Kidney (tissue), 13 donors: ENCODE measurements at regions not wholly inside any gene's neighbourhood (a gene's known extent, or its start where the extent isn't known, plus 50 kb on each side); places are given as distances from the start of the nearest gene placed in this dataset.

ENCODE experiments used
- DNase-seq, 5 donors: peaks; one replicate each; pipeline ENCODE4 v3.0.0-alpha.2; 2013 to 2020
- FAIRE-seq: peaks from 2 replicates; lab custom pipeline; 2012; peaks lifted over from hg19 to GRCh38; lab: Jason Lieb, UNC
- H3K27ac ChIP-seq, 2 donors: one replicate each; pipeline ENCODE4 v1.7.0; 2013; ENCODE audit warnings: low read depth in 2 of 2, low read length in 2 of 2, inconsistent platforms in 1 of 2
- H3K27me3 ChIP-seq: one replicate; pipeline ENCODE4 v1.7.1; 2013; ENCODE audit warnings: low read length, inconsistent platforms; ENCODE audit not compliant: control insufficient read depth, insufficient read depth
- H3K36me3 ChIP-seq, 3 donors: one replicate each; pipeline versions ENCODE4 v1.7.0 to v1.7.1; 2013; ENCODE audit warnings: low read length in 3 of 3, control low read depth in 1 of 3, inconsistent platforms in 1 of 3; ENCODE audit not compliant: insufficient read depth in 3 of 3, control insufficient read depth in 2 of 3
- H3K4me1 ChIP-seq, 3 donors: one replicate each; pipeline versions ENCODE4 v1.7.0 to v1.7.1; 2013; ENCODE audit warnings: low read length in 3 of 3, inconsistent platforms in 1 of 3, low read depth in 1 of 3; ENCODE audit not compliant: control insufficient read depth in 2 of 3, insufficient read depth in 2 of 3
- H3K4me3 ChIP-seq, 3 donors: one replicate each; pipeline versions ENCODE4 v1.7.0 to v1.8.1; 2013; ENCODE audit warnings: low read length in 3 of 3, control low read depth in 1 of 3, inconsistent platforms in 1 of 3
- H3K9ac ChIP-seq, 3 donors: one replicate each; pipeline versions ENCODE4 v1.7.0 to v1.7.1; 2013; ENCODE audit warnings: low read length in 3 of 3, control low read depth in 1 of 3, inconsistent platforms in 1 of 3
- H3K9me3 ChIP-seq, 3 donors: one replicate each; pipeline versions ENCODE4 v1.7.0 to v1.7.1; 2013; ENCODE audit warnings: low read length in 3 of 3, control low read depth in 1 of 3, inconsistent platforms in 1 of 3; ENCODE audit not compliant: control insufficient read depth in 2 of 3, insufficient read depth in 1 of 3
- CTCF ChIP-seq: IDR thresholded peaks from 3 replicates; pipeline ENCODE4 v1.5.1; 2012; ENCODE audit warnings: mild to moderate bottlenecking, moderate library complexity, borderline replicate concordance; ENCODE audit not compliant: insufficient read depth; ENCODE audit errors: extremely low read depth
- intact Hi-C: fragments of 100-400 bp; cut with DNase I; formaldehyde crosslinking; loops from one replicate; pipeline ENCODE4 v1.11.1; 2022
- donor health status: control.
- donor health status: control.
- donor health status: control.
- donor health status: control.
- donor health status: control.
- donor health status: DM: yes; HTN: yes; CAD: no.
- donor health status: Normal renal cell carcinoma (clear cell type).

DNA sequence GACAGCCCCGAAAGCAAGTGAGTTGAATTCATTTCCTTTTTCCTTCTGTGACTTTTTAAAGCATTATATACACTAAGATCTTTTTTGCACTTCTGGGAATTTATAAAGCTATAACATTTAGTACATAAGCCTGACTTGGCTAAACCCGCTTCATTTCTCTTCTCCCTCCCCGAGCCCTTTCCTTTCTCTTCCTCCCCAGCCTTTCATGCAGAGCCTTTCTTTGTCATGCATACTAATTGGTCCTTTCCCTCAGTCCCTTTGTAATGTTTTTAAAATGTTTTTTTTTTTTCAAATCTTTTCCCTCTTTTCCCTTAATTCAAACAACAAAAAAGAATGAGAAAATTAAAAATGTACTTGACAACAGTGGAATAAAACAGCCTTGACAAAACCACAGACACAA lies 246.4 kb downstream of the PSAT1 start:
- no peaks in the 10 kb centered on the region for H3K9me3 ChIP-seq
- intact Hi-C loops, result no loop called here
- TF ChIP-seq CTCF, result no peak
- no peaks in the 10 kb centered on the region for H3K4me1 ChIP-seq
- FAIRE-seq (no peak), DNase-seq (no peak)
- H3K27me3 ChIP-seq, result no peaks in the 10 kb centered on the region
- no peaks in the 10 kb centered on the region for H3K36me3 ChIP-seq
- no peak overlapping the region for H3K4me3 ChIP-seq
- H3K27ac ChIP-seq, result no peak overlapping the region
- no peak overlapping the region for H3K9ac ChIP-seq

DNA sequence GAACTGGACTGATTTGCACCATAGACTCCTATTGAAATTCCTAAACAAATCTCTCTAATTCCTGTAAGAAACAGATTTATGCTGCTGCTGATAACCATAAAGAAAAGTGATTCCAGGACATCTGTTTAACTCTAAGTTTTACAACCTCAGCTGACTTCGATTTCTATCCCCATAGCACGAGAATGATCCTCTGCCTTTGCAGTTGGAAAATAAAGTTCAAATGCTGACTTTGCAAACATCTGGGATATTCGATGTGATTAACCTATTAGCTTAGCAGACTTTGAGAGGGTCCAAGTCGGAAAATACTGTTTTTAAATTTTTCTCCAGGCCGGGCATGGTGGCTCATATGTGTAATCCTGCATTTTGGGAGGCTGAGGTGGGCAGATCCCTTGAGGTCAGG lies 247.3 kb downstream of the PSAT1 start:
- H3K4me1 ChIP-seq, result no peaks in the 10 kb centered on the region
- H3K27me3 ChIP-seq, result no peaks in the 10 kb centered on the region
- DNase-seq, result peak in 1 of 5 donors; percentile 40
- no peaks in the 10 kb centered on the region for H3K9me3 ChIP-seq
- H3K27ac ChIP-seq, result no peak overlapping the region
- TF ChIP-seq CTCF, result no peak
- no peaks in the 10 kb centered on the region for H3K36me3 ChIP-seq
- no peak for FAIRE-seq
- H3K9ac ChIP-seq, result no peak overlapping the region
- H3K4me3 ChIP-seq, result no peak overlapping the region
- intact Hi-C loops, result no loop called here

DNA sequence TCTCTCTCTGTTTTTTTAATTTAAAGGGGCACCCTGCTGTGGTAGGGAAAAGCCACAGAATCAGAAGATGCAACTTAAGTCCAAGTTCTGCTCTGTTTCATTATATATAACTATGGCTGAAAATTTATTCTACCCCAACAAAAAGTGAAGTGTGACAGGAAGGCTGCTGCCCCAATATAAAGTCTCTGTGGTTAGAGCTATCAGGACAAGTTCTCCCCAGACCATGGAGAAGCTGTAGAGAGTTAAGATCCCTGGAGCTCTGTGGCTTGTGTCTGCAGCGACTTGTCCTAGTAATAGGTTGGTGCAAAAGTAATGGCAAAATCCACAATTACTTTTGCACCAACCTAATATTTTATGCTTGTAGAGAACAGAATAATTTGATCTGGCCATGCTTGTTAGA lies 250.9 kb downstream of the PSAT1 start:
- Histone ChIP-seq H3K4me1 (no peaks in the 10 kb centered on the region), H3K36me3 (no peaks in the 10 kb centered on the region), H3K4me3 (no peak overlapping the region), H3K27me3 (no peaks in the 10 kb centered on the region), H3K9me3 (no peaks in the 10 kb centered on the region), H3K9ac (no peak overlapping the region), H3K27ac (no peak overlapping the region)
- FAIRE-seq (no peak), DNase-seq (no peak)
- intact Hi-C loops, result no loop called here
- TF ChIP-seq CTCF, result no peak

GRCh38 chr9:78548670-78549069 lies 251.7 kb downstream of the PSAT1 start:
- no peak overlapping the region for H3K27ac ChIP-seq
- no peak for TF ChIP-seq CTCF
- no peaks in the 10 kb centered on the region for H3K9me3 ChIP-seq
- H3K4me1 ChIP-seq, result no peaks in the 10 kb centered on the region
- no peaks in the 10 kb centered on the region for H3K36me3 ChIP-seq
- DNase-seq (no peak), FAIRE-seq (no peak)
- H3K9ac ChIP-seq, result no peak overlapping the region
- intact Hi-C loops, result no loop called here
- no peaks in the 10 kb centered on the region for H3K27me3 ChIP-seq
- H3K4me3 ChIP-seq, result no peak overlapping the region
